ENCODE measurements at regions not wholly inside any gene's neighbourhood (a gene's known extent, or its start where the extent isn't known, plus 50 kb on each side); places are given as distances from the start of the nearest gene placed in this dataset.
"Not testable (repeated sequence)": the region's sequence is repeated elsewhere in the genome, so short reads cannot be mapped to it uniquely, and the experiment has no call there.

GRCh38 chr7:6882321-6882721 is 56.2 kb upstream of the CCZ1B start:
- H3K27ac Mint-ChIP-seq (ENCODE audit: unreplicated experiment); H3K4me1 Mint-ChIP-seq (ENCODE audit: low read depth, unreplicated experiment); CTCF ChIA-PET; H3K36me3 Mint-ChIP-seq (ENCODE audit: insufficient read depth, unreplicated experiment); H3K9me3 Mint-ChIP-seq (ENCODE audit: low read depth, unreplicated experiment); H3K4me3 Mint-ChIP-seq (ENCODE audit: low read depth, unreplicated experiment); DNase-seq; intact Hi-C loops (cut with micrococcal nuclease; ENCODE audit: unreplicated experiment); BruUV-seq (replicated peaks): not testable (repeated sequence)
- peaks cover 57% of the 10 kb centered on the region for H3K27me3 Mint-ChIP-seq (ENCODE audit: unreplicated experiment)

DNA sequence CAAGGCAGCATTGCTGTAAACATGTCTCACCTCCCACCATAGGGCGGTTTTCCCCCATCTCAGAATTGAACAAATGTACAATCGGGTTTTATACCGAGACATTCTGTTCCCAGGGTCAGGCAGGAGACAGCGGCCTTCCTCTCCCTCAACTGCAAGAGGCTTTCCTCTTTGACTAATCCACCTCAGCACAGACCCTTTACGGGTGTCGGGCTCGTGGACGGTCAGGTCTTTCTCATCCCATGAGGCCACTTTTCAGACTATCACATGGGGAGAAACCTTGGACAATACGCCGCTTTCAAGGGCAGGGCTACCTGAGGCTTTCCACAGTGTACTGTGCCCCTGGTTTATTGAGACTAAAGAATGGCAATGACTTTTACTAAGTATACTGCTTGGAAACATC is 57.7 kb upstream of the CCZ1B start:
- H3K27me3 Mint-ChIP-seq (ENCODE audit: unreplicated experiment) = peaks cover 69% of the 10 kb centered on the region
- H3K4me3 Mint-ChIP-seq (ENCODE audit: low read depth, unreplicated experiment); H3K36me3 Mint-ChIP-seq (ENCODE audit: insufficient read depth, unreplicated experiment); H3K9me3 Mint-ChIP-seq (ENCODE audit: low read depth, unreplicated experiment); intact Hi-C loops (cut with micrococcal nuclease; ENCODE audit: unreplicated experiment); H3K27ac Mint-ChIP-seq (ENCODE audit: unreplicated experiment); H3K4me1 Mint-ChIP-seq (ENCODE audit: low read depth, unreplicated experiment); CTCF ChIA-PET; BruUV-seq (replicated peaks); DNase-seq: not testable (repeated sequence)

GRCh38 chr7:6886198-6886597 is 60.1 kb upstream of the CCZ1B start:
- no TSS peak for BruUV-seq (replicated peaks)
- no peaks in the 10 kb centered on the region for H3K36me3 Mint-ChIP-seq (ENCODE audit: insufficient read depth, unreplicated experiment)

DNA sequence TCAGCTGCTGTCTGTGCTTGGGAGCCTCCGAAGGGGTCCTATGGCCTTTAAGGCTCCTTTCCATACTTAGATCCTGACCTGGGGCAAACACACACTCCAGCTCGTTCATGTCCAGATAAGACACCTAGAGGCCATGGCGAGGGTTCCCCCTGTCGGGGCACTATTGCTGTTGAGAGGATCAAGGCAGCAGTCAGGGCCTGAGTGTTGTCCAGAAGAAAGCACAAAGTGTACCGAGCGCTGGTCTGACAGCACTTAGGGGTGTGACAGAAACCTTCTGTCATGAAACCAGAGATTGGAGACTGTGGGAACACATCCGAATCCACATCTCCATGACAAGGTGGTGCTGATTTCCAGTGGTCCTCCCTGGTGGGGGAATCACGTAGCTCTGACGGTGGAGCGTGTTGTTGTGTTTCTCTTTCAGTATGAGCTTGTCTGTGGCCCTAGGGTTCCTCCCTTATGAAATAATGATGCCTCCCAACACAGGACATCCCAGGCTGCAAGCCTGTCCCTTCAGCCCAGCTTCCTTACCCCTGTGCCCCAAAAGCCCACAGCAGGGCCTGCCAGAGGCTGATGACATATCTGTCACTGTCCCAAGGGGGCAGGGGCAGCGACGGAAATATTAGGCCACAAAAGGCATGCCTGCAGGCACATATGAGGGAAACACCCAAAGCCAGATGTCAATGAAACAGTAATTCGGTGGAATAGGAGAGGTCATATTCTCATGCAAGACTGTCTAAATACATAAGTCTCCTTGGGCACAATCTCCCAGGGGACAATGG is 62.4 kb upstream of the CCZ1B start:
- BruUV-seq (replicated peaks); H3K4me1 Mint-ChIP-seq (ENCODE audit: low read depth, unreplicated experiment); H3K36me3 Mint-ChIP-seq (ENCODE audit: insufficient read depth, unreplicated experiment); intact Hi-C loops (cut with micrococcal nuclease; ENCODE audit: unreplicated experiment); DNase-seq; CTCF ChIA-PET; H3K9me3 Mint-ChIP-seq (ENCODE audit: low read depth, unreplicated experiment); H3K27ac Mint-ChIP-seq (ENCODE audit: unreplicated experiment); H3K4me3 Mint-ChIP-seq (ENCODE audit: low read depth, unreplicated experiment): not testable (repeated sequence)
- H3K27me3 Mint-ChIP-seq (ENCODE audit: unreplicated experiment) = peaks cover 68% of the 10 kb centered on the region

More at GRCh38 chr7:6886198-6886597, 60.1 kb upstream of the CCZ1B start:
- TF ChIP-seq, protein P1, sequence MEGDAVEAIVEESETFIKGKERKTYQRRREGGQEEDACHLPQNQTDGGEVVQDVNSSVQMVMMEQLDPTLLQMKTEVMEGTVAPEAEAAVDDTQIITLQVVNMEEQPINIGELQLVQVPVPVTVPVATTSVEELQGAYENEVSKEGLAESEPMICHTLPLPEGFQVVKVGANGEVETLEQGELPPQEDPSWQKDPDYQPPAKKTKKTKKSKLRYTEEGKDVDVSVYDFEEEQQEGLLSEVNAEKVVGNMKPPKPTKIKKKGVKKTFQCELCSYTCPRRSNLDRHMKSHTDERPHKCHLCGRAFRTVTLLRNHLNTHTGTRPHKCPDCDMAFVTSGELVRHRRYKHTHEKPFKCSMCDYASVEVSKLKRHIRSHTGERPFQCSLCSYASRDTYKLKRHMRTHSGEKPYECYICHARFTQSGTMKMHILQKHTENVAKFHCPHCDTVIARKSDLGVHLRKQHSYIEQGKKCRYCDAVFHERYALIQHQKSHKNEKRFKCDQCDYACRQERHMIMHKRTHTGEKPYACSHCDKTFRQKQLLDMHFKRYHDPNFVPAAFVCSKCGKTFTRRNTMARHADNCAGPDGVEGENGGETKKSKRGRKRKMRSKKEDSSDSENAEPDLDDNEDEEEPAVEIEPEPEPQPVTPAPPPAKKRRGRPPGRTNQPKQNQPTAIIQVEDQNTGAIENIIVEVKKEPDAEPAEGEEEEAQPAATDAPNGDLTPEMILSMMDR (IDR thresholded peaks at IDR 0.05; ENCODE audit: unreplicated experiment) = no peak
- Mint-ChIP-seq H3K27ac (ENCODE audit: unreplicated experiment) (no peak overlapping the region), H3K9me3 (ENCODE audit: low read depth, unreplicated experiment) (peaks cover 3% of the 10 kb centered on the region), H3K4me3 (ENCODE audit: low read depth, unreplicated experiment) (no peak overlapping the region), H3K4me1 (ENCODE audit: low read depth, unreplicated experiment) (no peaks in the 10 kb centered on the region), H3K27me3 (ENCODE audit: unreplicated experiment) (peaks cover 68% of the 10 kb centered on the region)
- intact Hi-C loops (cut with micrococcal nuclease; ENCODE audit: unreplicated experiment) = no loop called here
- no peak for DNase-seq
- CTCF ChIA-PET = no interaction called here

DNA sequence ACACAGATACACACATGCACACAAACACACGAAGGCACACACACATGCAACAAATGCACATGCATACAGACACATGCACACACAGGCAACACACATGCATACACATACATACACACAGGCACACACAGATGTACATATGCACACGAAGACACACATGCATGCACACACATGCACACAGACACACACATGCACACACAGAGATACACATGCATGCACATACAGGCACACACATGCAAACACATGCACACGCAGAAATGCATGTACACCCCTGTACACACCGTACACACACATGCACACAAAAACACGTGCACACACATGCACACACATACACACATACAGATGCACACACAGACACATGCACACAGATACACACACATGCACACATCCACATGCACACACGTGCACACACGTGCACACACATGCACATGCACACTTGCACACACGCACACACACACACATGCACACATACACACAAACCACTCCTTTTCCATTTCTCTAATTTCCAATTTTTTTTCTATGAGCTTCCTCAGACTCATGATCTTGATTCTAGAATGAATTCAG is 63.3 kb upstream of the CCZ1B start:
- H3K36me3 Mint-ChIP-seq (ENCODE audit: insufficient read depth, unreplicated experiment) = no peaks in the 10 kb centered on the region
- peaks cover 68% of the 10 kb centered on the region for H3K27me3 Mint-ChIP-seq (ENCODE audit: unreplicated experiment)
- TF ChIP-seq, protein P1 (IDR thresholded peaks at IDR 0.05; ENCODE audit: unreplicated experiment) = no peak
- DNase-seq = no peak
- intact Hi-C loops (cut with micrococcal nuclease; ENCODE audit: unreplicated experiment) = no loop called here
- no peak overlapping the region for H3K27ac Mint-ChIP-seq (ENCODE audit: unreplicated experiment)
- H3K9me3 Mint-ChIP-seq (ENCODE audit: low read depth, unreplicated experiment) = peaks cover 3% of the 10 kb centered on the region
- CTCF ChIA-PET = no interaction called here
- no TSS peak for BruUV-seq (replicated peaks)
- H3K4me3 Mint-ChIP-seq (ENCODE audit: low read depth, unreplicated experiment) = no peak overlapping the region
- no peaks in the 10 kb centered on the region for H3K4me1 Mint-ChIP-seq (ENCODE audit: low read depth, unreplicated experiment)

GRCh38 chr7:6902097-6902518 is 76.0 kb upstream of the CCZ1B start:
- H3K4me1 Mint-ChIP-seq (ENCODE audit: low read depth, unreplicated experiment); H3K36me3 Mint-ChIP-seq (ENCODE audit: insufficient read depth, unreplicated experiment); H3K9me3 Mint-ChIP-seq (ENCODE audit: low read depth, unreplicated experiment); DNase-seq; H3K27ac Mint-ChIP-seq (ENCODE audit: unreplicated experiment); H3K27me3 Mint-ChIP-seq (ENCODE audit: unreplicated experiment); intact Hi-C loops (cut with micrococcal nuclease; ENCODE audit: unreplicated experiment); H3K4me3 Mint-ChIP-seq (ENCODE audit: low read depth, unreplicated experiment); BruUV-seq (replicated peaks); CTCF ChIA-PET: not testable (repeated sequence)

DNA sequence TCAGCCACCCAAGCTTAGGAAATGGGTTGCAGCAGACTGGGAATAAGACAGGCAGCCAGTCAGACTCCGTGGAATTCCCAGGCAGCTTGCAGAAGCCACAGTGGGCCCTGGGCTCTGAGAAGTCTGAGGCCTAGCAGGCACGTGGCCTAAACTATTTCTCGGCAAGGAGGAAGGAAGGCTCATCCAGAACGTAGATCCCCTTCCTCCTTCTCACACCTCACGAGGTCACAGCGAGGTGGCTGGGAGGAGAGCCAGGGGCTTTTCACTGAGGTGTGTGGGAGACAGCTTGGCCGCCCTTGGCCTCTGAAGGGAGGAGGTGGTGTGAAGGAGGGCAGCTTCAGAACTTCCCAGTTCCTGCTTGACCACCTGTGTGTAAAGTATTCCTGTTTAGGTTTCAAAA is 77.2 kb upstream of the CCZ1B start:
- intact Hi-C loops (cut with micrococcal nuclease; ENCODE audit: unreplicated experiment); BruUV-seq (replicated peaks); H3K4me3 Mint-ChIP-seq (ENCODE audit: low read depth, unreplicated experiment); H3K4me1 Mint-ChIP-seq (ENCODE audit: low read depth, unreplicated experiment); H3K27ac Mint-ChIP-seq (ENCODE audit: unreplicated experiment); H3K36me3 Mint-ChIP-seq (ENCODE audit: insufficient read depth, unreplicated experiment); CTCF ChIA-PET; DNase-seq; H3K27me3 Mint-ChIP-seq (ENCODE audit: unreplicated experiment); H3K9me3 Mint-ChIP-seq (ENCODE audit: low read depth, unreplicated experiment): not testable (repeated sequence)

DNA sequence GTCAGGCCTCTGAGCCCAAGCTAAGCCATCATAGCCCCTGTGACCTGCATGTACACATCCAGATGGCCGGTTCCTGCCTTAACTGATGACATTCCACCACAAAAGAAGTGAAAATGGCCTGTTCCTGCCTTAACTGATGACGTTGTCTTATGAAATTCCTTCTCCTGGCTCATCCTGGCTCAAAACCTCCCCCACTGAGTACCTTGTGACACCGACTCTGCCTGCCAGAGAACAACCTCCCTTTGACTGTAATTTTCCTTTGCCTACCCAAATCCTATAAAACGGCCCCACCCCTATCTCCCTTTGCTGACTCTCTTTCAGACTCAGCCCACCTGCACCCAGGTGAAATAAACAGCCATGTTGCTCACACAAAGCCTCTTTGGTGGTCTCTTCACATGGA is 77.7 kb upstream of the CCZ1B start:
- H3K27me3 Mint-ChIP-seq (ENCODE audit: unreplicated experiment); H3K36me3 Mint-ChIP-seq (ENCODE audit: insufficient read depth, unreplicated experiment); DNase-seq; BruUV-seq (replicated peaks); CTCF ChIA-PET; H3K9me3 Mint-ChIP-seq (ENCODE audit: low read depth, unreplicated experiment); intact Hi-C loops (cut with micrococcal nuclease; ENCODE audit: unreplicated experiment); H3K27ac Mint-ChIP-seq (ENCODE audit: unreplicated experiment); H3K4me1 Mint-ChIP-seq (ENCODE audit: low read depth, unreplicated experiment); H3K4me3 Mint-ChIP-seq (ENCODE audit: low read depth, unreplicated experiment): not testable (repeated sequence)

All from Calu3 (cell line).